ENCODE measurements at regions not wholly inside any gene's neighbourhood (a gene's known extent, or its start where the extent isn't known, plus 50 kb on each side); places are given as distances from the start of the nearest gene placed in this dataset.
"Not testable (repeated sequence)": the region's sequence is repeated elsewhere in the genome, so short reads cannot be mapped to it uniquely, and the experiment has no call there.

- H3K36me3 Mint-ChIP-seq: no peaks in the 10 kb centered on the region
- no peaks in the 10 kb centered on the region for H3K4me1 Mint-ChIP-seq
- H3K27ac Mint-ChIP-seq: no peak overlapping the region
These were observed 102.8 kb upstream of the KCND2 start for GRCh38 chr7:120169996-120170783.

GRCh38 chr7:120170834-120171233 lies 102.1 kb upstream of the KCND2 start:
- H3K36me3 Mint-ChIP-seq: no peaks in the 10 kb centered on the region

More at GRCh38 chr7:120169996-120170783, 102.8 kb upstream of the KCND2 start:
- H3K4me3 Mint-ChIP-seq: no peak overlapping the region
- peaks cover 0 to 2% (median 0%) of the 10 kb centered on the region in 3 donors for H3K9me3 Mint-ChIP-seq
- no peaks in the 10 kb centered on the region for H3K27me3 Mint-ChIP-seq

GRCh38 chr7:120171406-120171805 lies 101.6 kb upstream of the KCND2 start:
- Mint-ChIP-seq H3K4me1 (no peaks in the 10 kb centered on the region), H3K4me3 (no peak overlapping the region), H3K9me3 (peaks cover 0 to 2% (median 0%) of the 10 kb centered on the region in 3 donors), H3K27me3 (no peaks in the 10 kb centered on the region), H3K27ac (no peak overlapping the region), H3K36me3 (no peaks in the 10 kb centered on the region)

More at GRCh38 chr7:120170834-120171233, 102.1 kb upstream of the KCND2 start:
- no peaks in the 10 kb centered on the region for H3K27me3 Mint-ChIP-seq
- H3K9me3 Mint-ChIP-seq: peaks cover 0 to 2% (median 0%) of the 10 kb centered on the region in 3 donors
- H3K27ac Mint-ChIP-seq: no peak overlapping the region
- no peak overlapping the region for H3K4me3 Mint-ChIP-seq
- no peaks in the 10 kb centered on the region for H3K4me1 Mint-ChIP-seq

- H3K9me3 Mint-ChIP-seq: peaks cover 0 to 12% (median 2%) of the 10 kb centered on the region in 3 donors
- H3K27me3 Mint-ChIP-seq: no peaks in the 10 kb centered on the region
- no peak overlapping the region for H3K4me3 Mint-ChIP-seq
- no peaks in the 10 kb centered on the region for H3K4me1 Mint-ChIP-seq
- H3K27ac Mint-ChIP-seq: peak overlapping the region in 1 of 3 donors; percentile 41
- H3K36me3 Mint-ChIP-seq: no peaks in the 10 kb centered on the region
These were observed 92.8 kb upstream of the KCND2 start for GRCh38 chr7:120180221-120180620.

- H3K4me1 Mint-ChIP-seq: no peaks in the 10 kb centered on the region
- no peak overlapping the region for H3K4me3 Mint-ChIP-seq
- H3K36me3 Mint-ChIP-seq: no peaks in the 10 kb centered on the region
- H3K27ac Mint-ChIP-seq: no peak overlapping the region
- peaks cover 0 to 12% (median 2%) of the 10 kb centered on the region in 3 donors for H3K9me3 Mint-ChIP-seq
- no peaks in the 10 kb centered on the region for H3K27me3 Mint-ChIP-seq
These were observed 91.5 kb upstream of the KCND2 start for GRCh38 chr7:120181499-120181898.

GRCh38 chr7:120184866-120185265 lies 88.1 kb upstream of the KCND2 start:
- H3K4me1 Mint-ChIP-seq: no peaks in the 10 kb centered on the region
- no peak overlapping the region for H3K4me3 Mint-ChIP-seq
- peaks cover 2 to 17% (median 2%) of the 10 kb centered on the region in 3 donors for H3K9me3 Mint-ChIP-seq
- H3K27me3 Mint-ChIP-seq: no peaks in the 10 kb centered on the region
- no peaks in the 10 kb centered on the region for H3K36me3 Mint-ChIP-seq
- no peak overlapping the region for H3K27ac Mint-ChIP-seq

- H3K9me3 Mint-ChIP-seq: peaks cover 2 to 13% (median 2%) of the 10 kb centered on the region in 3 donors
- no peaks in the 10 kb centered on the region for H3K4me1 Mint-ChIP-seq
- no peaks in the 10 kb centered on the region for H3K27me3 Mint-ChIP-seq
- no peak overlapping the region for H3K4me3 Mint-ChIP-seq
- H3K36me3 Mint-ChIP-seq: no peaks in the 10 kb centered on the region
- H3K27ac Mint-ChIP-seq: no peak overlapping the region
These were observed 86.9 kb upstream of the KCND2 start for GRCh38 chr7:120185940-120186682.

GRCh38 chr7:120186688-120187087 lies 86.3 kb upstream of the KCND2 start:
- H3K9me3 Mint-ChIP-seq: peaks cover 2 to 13% (median 2%) of the 10 kb centered on the region in 3 donors
- no peaks in the 10 kb centered on the region for H3K4me1 Mint-ChIP-seq
- H3K4me3 Mint-ChIP-seq: no peak overlapping the region
- no peaks in the 10 kb centered on the region for H3K27me3 Mint-ChIP-seq
- no peak overlapping the region for H3K27ac Mint-ChIP-seq
- no peaks in the 10 kb centered on the region for H3K36me3 Mint-ChIP-seq

- H3K27me3 Mint-ChIP-seq: no peaks in the 10 kb centered on the region
These were observed 83.4 kb upstream of the KCND2 start for GRCh38 chr7:120189623-120190022.

GRCh38 chr7:120190109-120190508 lies 82.9 kb upstream of the KCND2 start:
- Mint-ChIP-seq H3K9me3 (peaks cover 2 to 12% (median 5%) of the 10 kb centered on the region in 3 donors), H3K36me3 (no peaks in the 10 kb centered on the region), H3K27ac (no peak overlapping the region), H3K27me3 (no peaks in the 10 kb centered on the region), H3K4me3 (no peak overlapping the region), H3K4me1 (no peaks in the 10 kb centered on the region)

More at GRCh38 chr7:120189623-120190022, 83.4 kb upstream of the KCND2 start:
- no peak overlapping the region for H3K4me3 Mint-ChIP-seq
- no peaks in the 10 kb centered on the region for H3K36me3 Mint-ChIP-seq
- no peak overlapping the region for H3K27ac Mint-ChIP-seq
- H3K9me3 Mint-ChIP-seq: peaks cover 2 to 8% (median 4%) of the 10 kb centered on the region in 3 donors
- H3K4me1 Mint-ChIP-seq: no peaks in the 10 kb centered on the region

GRCh38 chr7:120190566-120190965 lies 82.4 kb upstream of the KCND2 start:
- Mint-ChIP-seq H3K27ac (no peak overlapping the region), H3K36me3 (no peaks in the 10 kb centered on the region), H3K4me1 (no peaks in the 10 kb centered on the region), H3K9me3 (peaks cover 2 to 12% (median 7%) of the 10 kb centered on the region in 3 donors), H3K27me3 (no peaks in the 10 kb centered on the region), H3K4me3 (no peak overlapping the region)

GRCh38 chr7:120191423-120191822 lies 81.6 kb upstream of the KCND2 start:
- not testable (repeated sequence) for H3K27ac Mint-ChIP-seq, H3K27me3 Mint-ChIP-seq, H3K4me1 Mint-ChIP-seq, H3K36me3 Mint-ChIP-seq, H3K4me3 Mint-ChIP-seq
- H3K9me3 Mint-ChIP-seq: peaks cover 2 to 12% (median 7%) of the 10 kb centered on the region in 3 donors

GRCh38 chr7:120201290-120201689 lies 71.7 kb upstream of the KCND2 start:
- no peak overlapping the region for H3K27ac Mint-ChIP-seq
- H3K4me3 Mint-ChIP-seq: no peak overlapping the region
- no peaks in the 10 kb centered on the region for H3K4me1 Mint-ChIP-seq
- peaks cover 0 to 4% (median 3%) of the 10 kb centered on the region in 3 donors for H3K9me3 Mint-ChIP-seq
- no peaks in the 10 kb centered on the region for H3K27me3 Mint-ChIP-seq
- no peaks in the 10 kb centered on the region for H3K36me3 Mint-ChIP-seq

- no peaks in the 10 kb centered on the region for H3K27me3 Mint-ChIP-seq
- no peaks in the 10 kb centered on the region for H3K4me1 Mint-ChIP-seq
- H3K9me3 Mint-ChIP-seq: peaks cover 3 to 11% (median 6%) of the 10 kb centered on the region in 3 donors
- H3K27ac Mint-ChIP-seq: no peak overlapping the region
- no peak overlapping the region for H3K4me3 Mint-ChIP-seq
- H3K36me3 Mint-ChIP-seq: no peaks in the 10 kb centered on the region
These were observed 67.9 kb upstream of the KCND2 start for GRCh38 chr7:120205101-120205500.

- H3K27me3 Mint-ChIP-seq: no peaks in the 10 kb centered on the region
These were observed 65.9 kb upstream of the KCND2 start for GRCh38 chr7:120207037-120207436.

More at GRCh38 chr7:120207037-120207436, 65.9 kb upstream of the KCND2 start:
- H3K36me3 Mint-ChIP-seq: no peaks in the 10 kb centered on the region
- peaks cover 6 to 7% (median 7%) of the 10 kb centered on the region in 3 donors for H3K9me3 Mint-ChIP-seq
- no peak overlapping the region for H3K27ac Mint-ChIP-seq
- no peaks in the 10 kb centered on the region for H3K4me1 Mint-ChIP-seq
- H3K4me3 Mint-ChIP-seq: no peak overlapping the region

Data from IgD-negative memory B cell (primary cell).